HEK293 (cell line): ENCODE measurements at regions not wholly inside any gene's neighbourhood (a gene's known extent, or its start where the extent isn't known, plus 50 kb on each side); places are given as distances from the start of the nearest gene placed in this dataset.

Experiments
- CTCF ChIA-PET: fragments of 350-600 bp; formaldehyde crosslinking; extraction: SDS; loops from one replicate; lab custom pipeline; 2021; ENCODE audit warnings: antibody characterized with exemption; lab: Yijun Ruan, JAX
- POLR2A ChIA-PET: fragments of 300-600 bp; formaldehyde crosslinking; extraction: SDS; loops from one replicate; lab custom pipeline; 2020; ENCODE audit warnings: antibody characterized with exemption, inconsistent platforms; lab: Yijun Ruan, JAX
- H3K27ac ChIP-seq: fragments of 200-500 bp; sonication (Bioruptor generic); 2 replicates; pipeline ENCODE4 v1.5.1; 2014; ENCODE audit warnings: low read depth, low read length, control low read depth, inconsistent platforms; ENCODE audit errors: extremely low read depth
- H3K36me3 ChIP-seq, 2 experiments: fragments of 200-500 bp in 1 of 2; sonication (Bioruptor generic) in 1 of 2; 1 replicate in 1 of 2; 2 replicates in 1 of 2; pipeline ENCODE4 v1.5.1; 2014 to 2017; ENCODE audit warnings: inconsistent platforms in 2 of 2, low read length in 2 of 2; ENCODE audit not compliant: control insufficient read depth in 2 of 2, insufficient read depth in 1 of 2
- H3K4me1 ChIP-seq: fragments of 200-500 bp; sonication (Bioruptor generic); 2 replicates; pipeline ENCODE4 v1.5.1; 2014; ENCODE audit warnings: mild to moderate bottlenecking, low read length, inconsistent platforms; ENCODE audit not compliant: control insufficient read depth, insufficient read depth
- H3K4me3 ChIP-seq: 2 replicates; pipeline ENCODE4 v1.5.1; 2011; ENCODE audit warnings: low read depth, mild to moderate bottlenecking, control low read depth, low read length, moderate library complexity
- H3K9me3 ChIP-seq: fragments of 200-500 bp; sonication (Bioruptor generic); 2 replicates; pipeline ENCODE4 v1.5.1; 2014; ENCODE audit warnings: low read depth, low read length, inconsistent platforms; ENCODE audit not compliant: control insufficient read depth, insufficient read depth
- GFI1B ChIP-seq: fragments of 450-650 bp; formaldehyde crosslinking; IDR thresholded peaks from 2 replicates; pipeline ENCODE4 v1.5.1; 2016; ENCODE audit warnings: missing biosample characterization, missing genetic modification characterization
- KLF8 ChIP-seq: fragments of 450-650 bp; formaldehyde crosslinking; IDR thresholded peaks from 2 replicates; pipeline ENCODE4 v1.5.1; 2016; ENCODE audit warnings: missing biosample characterization, missing genetic modification characterization
- KLF9 ChIP-seq: fragments of 450-650 bp; formaldehyde crosslinking; IDR thresholded peaks from 2 replicates; pipeline ENCODE4 v1.5.1; 2016; ENCODE audit warnings: missing biosample characterization, missing genetic modification characterization, low read depth
- PBX3 ChIP-seq: sonication (generic); formaldehyde crosslinking; IDR thresholded peaks from 2 replicates; pipeline ENCODE4 v1.8.1; 2022; ENCODE audit warnings: mild to moderate bottlenecking, moderate library complexity, missing genetic modification reagents
- PRDM10 ChIP-seq: fragments of 450-650 bp; formaldehyde crosslinking; IDR thresholded peaks from 2 replicates; pipeline ENCODE4 v1.5.1; 2016; ENCODE audit warnings: missing biosample characterization, missing genetic modification characterization
- PRDM6 ChIP-seq: fragments of 450-650 bp; formaldehyde crosslinking; IDR thresholded peaks from 2 replicates; pipeline ENCODE4 v1.5.1; 2017; ENCODE audit warnings: missing biosample characterization, missing genetic modification characterization
- SCRT2 ChIP-seq: fragments of 450-650 bp; formaldehyde crosslinking; IDR thresholded peaks from 2 replicates; pipeline ENCODE4 v1.5.1; 2016; ENCODE audit warnings: missing biosample characterization, missing genetic modification characterization
- SETDB1 ChIP-seq: IDR thresholded peaks from one replicate; pipeline ENCODE4 v1.6.1; 2017; ENCODE audit warnings: mild to moderate bottlenecking, low read length, moderate library complexity, mixed read lengths; ENCODE audit not compliant: insufficient read length
- YY2 ChIP-seq: fragments of 450-650 bp; formaldehyde crosslinking; IDR thresholded peaks from 2 replicates; pipeline ENCODE4 v1.5.1; 2016; ENCODE audit warnings: missing biosample characterization, missing genetic modification characterization
- ZBTB8A ChIP-seq: fragments of 450-650 bp; formaldehyde crosslinking; IDR thresholded peaks from 2 replicates; pipeline ENCODE4 v1.5.1; 2016; ENCODE audit warnings: missing biosample characterization, missing genetic modification characterization
- ZNF121 ChIP-seq: fragments of 450-650 bp; formaldehyde crosslinking; IDR thresholded peaks from 2 replicates; pipeline ENCODE4 v1.5.1; 2016; ENCODE audit warnings: missing biosample characterization, missing genetic modification characterization
- ZNF184 ChIP-seq: fragments of 450-650 bp; IDR thresholded peaks from 2 replicates; pipeline ENCODE4 v1.5.1; 2018; ENCODE audit warnings: missing biosample characterization, mild to moderate bottlenecking, missing genetic modification characterization
- ZNF292 ChIP-seq: fragments of 450-650 bp; formaldehyde crosslinking; IDR thresholded peaks from 2 replicates; pipeline ENCODE4 v1.5.1; 2016; ENCODE audit warnings: low read depth, missing biosample characterization, missing genetic modification characterization, borderline replicate concordance
- ZNF311 ChIP-seq: fragments of 450-650 bp; formaldehyde crosslinking; IDR thresholded peaks from 2 replicates; pipeline ENCODE4 v1.5.1; 2017; ENCODE audit warnings: missing biosample characterization, missing genetic modification characterization, borderline replicate concordance
- ZNF529 ChIP-seq: fragments of 450-650 bp; formaldehyde crosslinking; IDR thresholded peaks from 2 replicates; pipeline ENCODE4 v1.5.1; 2017; ENCODE audit warnings: missing genetic modification characterization, missing biosample characterization; ENCODE audit not compliant: insufficient replicate concordance
- ZNF530 ChIP-seq: fragments of 450-650 bp; formaldehyde crosslinking; IDR thresholded peaks from 2 replicates; pipeline ENCODE4 v1.5.1; 2016; ENCODE audit warnings: low read depth, missing biosample characterization, missing genetic modification characterization
- ZNF610 ChIP-seq: fragments of 450-650 bp; formaldehyde crosslinking; IDR thresholded peaks from 2 replicates; pipeline ENCODE4 v1.5.1; 2016; ENCODE audit warnings: missing biosample characterization, missing genetic modification characterization, borderline replicate concordance
- ZNF692 ChIP-seq: fragments of 450-650 bp; formaldehyde crosslinking; IDR thresholded peaks from 2 replicates; pipeline ENCODE4 v1.5.1; 2016; ENCODE audit warnings: missing biosample characterization, missing genetic modification characterization
- ZNF76 ChIP-seq: fragments of 450-650 bp; formaldehyde crosslinking; IDR thresholded peaks from 2 replicates; pipeline ENCODE4; 2016; ENCODE audit warnings: low read depth, missing biosample characterization, missing genetic modification characterization, borderline replicate concordance

- TF ChIP-seq ZNF184 (0 out of 2 replicates have a peak, but pooled peaks have one; percentile 56), PRDM10 (tag by site-specific recombination) (0 out of 2 replicates have a peak, but pooled peaks have one; percentile 16), ZNF311 (no peak), ZNF692 (no peak), ZNF292 (tag by site-specific recombination) (no peak), ZNF530 (tag by site-specific recombination) (no peak), ZNF610 (tag by site-specific recombination) (no peak), KLF8 (tag by site-specific recombination) (no peak), GFI1B (tag by site-specific recombination) (no peak), SCRT2 (tag by site-specific recombination) (no peak), ZNF529 (no peak), ZBTB8A (tag by site-specific recombination) (no peak), KLF9 (tag by site-specific recombination) (no peak), ZNF76 (tag by site-specific recombination) (no peak), SETDB1 (peak; percentile 39), YY2 (tag by site-specific recombination) (no peak), PBX3 (no peak), PRDM6 (tag by site-specific recombination) (peak; percentile 53)
These were observed 133.5 kb downstream of the FAM124B start (continued) for GRCh38 chr2:224268441-224268840.

GRCh38 chr2:224264259-224264658, 137.6 kb downstream of the FAM124B start:
- Histone ChIP-seq H3K36me3 (no peaks in the 10 kb centered on the region), H3K27ac (no peak overlapping the region), H3K9me3 (no peaks in the 10 kb centered on the region), H3K4me3 (no peak overlapping the region), H3K4me1 (peaks cover 7% of the 10 kb centered on the region; the same call in 1 of the 2 replicates)
- TF ChIP-seq ZNF121 (tag by site-specific recombination): no peak
- CTCF ChIA-PET: no interaction called here
- POLR2A ChIA-PET: no interaction called here
